Mammary epithelial cell (primary cell): ENCODE measurements at regions not wholly inside any gene's neighbourhood (a gene's known extent, or its start where the extent isn't known, plus 50 kb on each side); places are given as distances from the start of the nearest gene placed in this dataset.

ENCODE experiments used
- EZH2 ChIP-seq: IDR thresholded peaks from 2 replicates; pipeline ENCODE4 v1.6.1; 2012; ENCODE audit warnings: low read length, inconsistent platforms, borderline replicate concordance
- TF ChIP-seq, protein P1 (sequence below), 2 donors: IDR thresholded peaks in 1 of 2; conservative IDR thresholded peaks in 1 of 2; 2 replicates each; pipeline ENCODE4 v1.5.1; 2011 to 2012; ENCODE audit warnings: inconsistent platforms in 2 of 2, low read length in 2 of 2, mild to moderate bottlenecking in 2 of 2, control low read depth in 1 of 2, low read depth in 1 of 2; ENCODE audit not compliant: insufficient read depth in 1 of 2; ENCODE audit errors: extremely low read depth in 1 of 2

DNA sequence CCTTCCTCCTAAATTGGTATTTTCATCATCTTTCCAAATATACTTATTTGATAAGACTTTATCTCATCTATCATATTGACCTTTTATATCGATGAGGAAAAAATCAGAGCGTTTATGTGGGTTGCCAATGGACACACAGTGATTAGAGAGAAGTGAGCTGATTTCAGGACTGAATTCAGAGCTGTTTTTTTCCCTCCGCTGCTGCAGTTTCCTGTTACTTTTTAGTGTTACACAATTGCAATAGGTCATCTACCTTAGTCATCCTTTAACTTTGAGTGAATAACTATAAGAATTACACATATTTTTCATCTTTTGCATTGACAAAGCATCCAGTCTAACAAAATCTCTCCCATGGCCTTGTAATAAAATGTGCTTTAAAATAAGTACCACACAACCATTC lies 266.3 kb upstream of the CNTN4 start:
- TF ChIP-seq, protein P1, sequence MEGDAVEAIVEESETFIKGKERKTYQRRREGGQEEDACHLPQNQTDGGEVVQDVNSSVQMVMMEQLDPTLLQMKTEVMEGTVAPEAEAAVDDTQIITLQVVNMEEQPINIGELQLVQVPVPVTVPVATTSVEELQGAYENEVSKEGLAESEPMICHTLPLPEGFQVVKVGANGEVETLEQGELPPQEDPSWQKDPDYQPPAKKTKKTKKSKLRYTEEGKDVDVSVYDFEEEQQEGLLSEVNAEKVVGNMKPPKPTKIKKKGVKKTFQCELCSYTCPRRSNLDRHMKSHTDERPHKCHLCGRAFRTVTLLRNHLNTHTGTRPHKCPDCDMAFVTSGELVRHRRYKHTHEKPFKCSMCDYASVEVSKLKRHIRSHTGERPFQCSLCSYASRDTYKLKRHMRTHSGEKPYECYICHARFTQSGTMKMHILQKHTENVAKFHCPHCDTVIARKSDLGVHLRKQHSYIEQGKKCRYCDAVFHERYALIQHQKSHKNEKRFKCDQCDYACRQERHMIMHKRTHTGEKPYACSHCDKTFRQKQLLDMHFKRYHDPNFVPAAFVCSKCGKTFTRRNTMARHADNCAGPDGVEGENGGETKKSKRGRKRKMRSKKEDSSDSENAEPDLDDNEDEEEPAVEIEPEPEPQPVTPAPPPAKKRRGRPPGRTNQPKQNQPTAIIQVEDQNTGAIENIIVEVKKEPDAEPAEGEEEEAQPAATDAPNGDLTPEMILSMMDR (conservative IDR thresholded peaks at IDR 0.05 in 1 of 2, IDR thresholded peaks at IDR 0.05 in 1 of 2; ENCODE audit: extremely low read depth in 1 of 2, insufficient read depth in 1 of 2, low read depth in 1 of 2, low read length in 2 of 2) = no peak
- no peak for TF ChIP-seq EZH2
